Stimulated activated CD4-positive, alpha-beta T cell treated with anti-CD3 and anti-CD28 coated beads, Interleukin-2, amount 100 ng/mL, for 24 hours (primary cell): ENCODE measurements at regions not wholly inside any gene's neighbourhood (a gene's known extent, or its start where the extent isn't known, plus 50 kb on each side); places are given as distances from the start of the nearest gene placed in this dataset.
A peak's percentile ranks its signal among the peaks of the same experiment; 100 is the strongest.
"Not testable (repeated sequence)": the region's sequence is repeated elsewhere in the genome, so short reads cannot be mapped to it uniquely, and the experiment has no call there.

ENCODE experiments used
- DNase-seq, 2 donors: peaks; one replicate each; pipeline ENCODE4 v3.0.0-alpha.2; 2020

GRCh38 chr12:74292351-74293194 is 245.1 kb upstream of the ATXN7L3B start:
- no peak for DNase-seq

- DNase-seq = no peak
Observed at GRCh38 chr12:74293689-74294131, 243.9 kb upstream of the ATXN7L3B start.

DNA sequence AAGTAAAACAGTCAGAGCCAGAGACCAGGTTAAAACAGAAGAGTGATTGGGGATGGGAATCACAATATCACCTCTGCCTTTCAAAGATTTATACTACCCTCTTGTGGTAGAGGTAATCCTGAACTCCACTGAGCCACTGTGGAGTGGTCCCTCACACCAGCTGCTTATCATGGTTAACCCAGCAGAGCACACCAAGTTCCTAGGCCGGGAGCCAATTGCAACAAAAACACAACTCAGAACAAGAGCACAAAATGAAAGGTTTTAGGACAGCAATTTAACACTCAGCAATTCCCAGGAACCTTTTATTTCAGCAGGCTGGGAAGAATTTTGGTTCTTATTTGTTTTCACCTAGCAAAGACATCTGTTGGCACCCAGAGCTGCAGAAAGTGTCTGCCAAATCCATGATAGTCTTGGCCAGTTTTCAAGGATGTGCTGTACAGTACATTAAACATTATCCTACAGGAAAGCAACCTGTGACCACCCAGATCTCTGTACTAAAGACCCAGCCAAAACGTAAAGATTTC is 220.5 kb upstream of the ATXN7L3B start:
- DNase-seq = no peak

- DNase-seq = no peak
Observed at GRCh38 chr12:74317741-74318140, 219.9 kb upstream of the ATXN7L3B start.

- DNase-seq = no peak
Observed at GRCh38 chr12:74319886-74320285, 217.7 kb upstream of the ATXN7L3B start.

- no peak for DNase-seq
Observed at GRCh38 chr12:74321381-74321780, 216.3 kb upstream of the ATXN7L3B start.

DNA sequence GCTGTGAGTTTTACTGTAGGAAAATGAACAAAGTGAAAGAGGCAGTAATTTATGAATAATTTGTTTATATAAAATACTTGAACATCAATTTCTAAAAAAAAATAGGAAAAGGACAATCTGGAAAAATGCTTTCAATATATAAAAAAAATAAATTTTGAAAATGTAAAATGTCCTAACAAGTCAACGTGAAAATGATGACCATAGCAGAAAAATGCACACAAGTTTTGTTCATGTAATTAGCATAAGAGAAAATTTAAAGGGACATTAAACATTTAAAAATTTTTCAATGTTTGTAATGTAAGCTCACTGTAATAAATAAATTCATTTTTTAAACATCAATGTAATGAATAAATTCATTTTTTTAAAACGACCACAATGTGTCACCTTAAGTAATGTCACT is 214.8 kb upstream of the ATXN7L3B start:
- no peak for DNase-seq

GRCh38 chr12:74328623-74329022 is 209.0 kb upstream of the ATXN7L3B start:
- no peak for DNase-seq

DNA sequence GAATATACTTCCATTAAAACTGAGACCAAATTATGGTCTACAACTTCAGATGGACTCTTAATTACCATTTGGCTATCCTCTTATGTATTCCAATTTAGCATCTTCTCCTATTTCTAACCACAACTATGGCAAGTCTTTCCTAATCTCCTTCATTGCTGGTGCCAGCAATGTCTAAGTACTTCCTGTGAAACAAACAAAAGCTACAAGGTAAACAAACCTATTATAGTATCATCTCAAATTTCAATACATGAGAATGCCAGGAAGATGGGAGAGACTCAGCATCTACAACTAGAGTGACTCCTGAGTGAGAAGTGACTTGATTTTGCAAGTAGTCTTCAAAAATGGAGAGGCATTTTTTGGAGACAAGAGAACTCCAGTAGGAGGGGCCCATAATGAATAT is 202.9 kb upstream of the ATXN7L3B start:
- no peak for DNase-seq

DNA sequence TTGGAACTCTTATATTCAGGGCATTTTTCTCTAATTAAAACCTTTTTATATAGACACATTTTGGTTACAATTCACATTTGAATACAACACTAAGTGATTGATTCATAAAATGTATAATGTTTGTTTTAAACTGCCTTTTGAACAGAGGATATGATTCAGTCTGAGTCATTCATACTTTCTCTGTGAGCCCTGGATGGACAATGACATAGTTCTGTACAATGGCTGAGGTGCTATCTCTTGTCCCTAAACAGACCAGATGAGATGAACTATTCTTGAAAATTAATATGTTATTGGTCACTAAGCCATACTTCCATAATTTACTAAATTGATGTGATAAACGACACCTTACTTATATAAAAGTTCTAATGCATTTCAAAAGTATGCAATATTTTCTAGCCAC is 199.7 kb upstream of the ATXN7L3B start:
- no peak for DNase-seq

DNA sequence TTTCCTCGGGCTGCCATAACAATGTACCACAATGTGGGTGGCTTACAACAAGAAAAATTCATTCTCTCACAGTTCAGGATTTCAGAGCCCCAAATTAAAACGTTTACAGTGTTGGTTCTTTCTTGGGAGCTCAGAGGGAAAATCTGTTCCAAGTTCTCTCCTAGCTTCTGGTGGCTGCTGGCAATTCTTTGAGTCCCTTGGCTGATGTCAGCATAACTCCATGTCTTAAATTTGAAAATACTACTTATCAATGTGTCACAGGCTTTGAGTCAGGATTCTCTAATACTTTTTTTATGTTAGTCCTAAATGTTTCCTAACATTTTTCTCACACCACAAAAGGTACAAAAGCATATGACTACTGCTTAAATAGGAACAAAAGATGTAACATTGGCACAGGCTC is 198.4 kb upstream of the ATXN7L3B start:
- DNase-seq = no peak

- no peak for DNase-seq
Observed at GRCh38 chr12:74349925-74350324, 187.7 kb upstream of the ATXN7L3B start.

DNA sequence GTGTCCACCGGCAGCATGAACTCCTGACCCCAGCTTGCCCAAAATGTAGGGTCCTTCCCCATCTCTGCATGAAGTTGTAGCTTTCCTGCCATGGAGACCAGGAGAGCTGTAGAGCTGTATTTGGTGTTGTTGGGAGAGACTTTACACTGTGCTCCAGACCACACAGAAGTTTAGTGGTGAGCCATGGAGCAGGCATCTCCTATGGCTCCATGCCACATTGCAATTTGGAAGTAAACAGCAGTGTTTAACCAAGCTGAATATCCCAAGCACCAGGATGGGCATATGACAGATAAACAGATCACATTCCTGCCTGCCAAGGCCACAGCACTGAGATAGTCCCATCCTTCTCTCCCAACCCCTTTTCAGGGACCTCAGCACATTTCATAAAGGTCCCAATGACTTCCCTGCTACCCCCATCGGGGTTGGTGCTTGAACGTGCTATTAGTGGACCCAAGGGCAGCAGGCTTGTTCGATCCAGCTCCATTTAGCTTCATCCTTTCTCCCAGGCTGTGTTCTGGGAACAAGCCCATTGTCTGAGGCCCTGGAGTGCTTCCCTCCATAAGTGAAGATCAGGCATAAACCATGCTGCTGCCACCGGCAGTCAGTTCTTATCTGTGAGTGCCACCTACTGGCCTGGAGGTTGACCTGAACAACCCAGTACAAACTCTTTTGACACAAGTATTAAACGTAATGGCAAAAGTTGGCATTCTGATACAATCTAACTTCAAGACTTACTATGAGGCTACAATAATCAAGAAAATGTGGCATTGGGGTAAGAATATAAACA is 172.3 kb upstream of the ATXN7L3B start:
- DNase-seq = peak in 1 of 2 donors; percentile 13

- DNase-seq = no peak
Observed at GRCh38 chr12:74370608-74371216, 166.9 kb upstream of the ATXN7L3B start.

DNA sequence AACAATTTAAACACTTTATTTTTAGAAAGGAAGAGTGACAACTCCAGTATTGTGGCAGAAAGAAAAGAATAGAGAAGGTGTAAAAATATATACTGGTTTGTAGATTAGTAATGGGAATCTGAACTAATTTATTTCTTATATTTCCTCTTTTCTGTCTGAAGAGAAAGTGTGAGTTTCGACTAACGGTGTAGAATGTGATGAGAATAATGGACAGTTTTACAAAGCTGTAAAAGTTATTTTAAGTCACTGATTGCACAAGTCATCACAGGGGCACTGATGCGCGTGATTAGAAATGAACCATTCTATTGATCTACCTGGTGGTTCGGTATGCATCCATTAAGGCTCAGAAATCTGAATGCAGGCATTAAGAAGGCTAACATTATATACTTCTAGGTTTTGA is 158.5 kb upstream of the ATXN7L3B start:
- DNase-seq = no peak

GRCh38 chr12:74381958-74382357 is 155.7 kb upstream of the ATXN7L3B start:
- DNase-seq = no peak

- no peak for DNase-seq
Observed at GRCh38 chr12:74382983-74383382, 154.7 kb upstream of the ATXN7L3B start.

DNA sequence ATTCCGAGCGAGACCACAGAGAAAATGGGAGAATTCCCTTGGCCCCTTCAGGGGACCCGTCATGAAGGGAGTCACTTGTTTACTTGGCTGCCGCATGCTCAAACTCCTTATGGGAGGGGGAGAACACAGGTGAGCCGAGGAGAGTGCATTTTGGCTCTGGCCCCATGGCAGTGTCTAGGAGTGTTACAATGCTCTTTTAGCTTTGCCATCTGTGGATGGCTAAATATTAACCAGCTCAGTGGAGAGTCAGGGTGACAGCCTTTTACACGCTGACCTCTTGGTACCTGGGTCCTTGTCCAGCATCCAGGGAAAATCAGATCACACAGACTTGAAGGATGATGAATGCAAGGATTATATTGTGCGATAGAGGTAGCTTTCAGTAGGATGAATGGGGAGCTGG is 146.4 kb upstream of the ATXN7L3B start:
- DNase-seq = no peak

GRCh38 chr12:74393272-74393671 is 144.4 kb upstream of the ATXN7L3B start:
- no peak for DNase-seq

DNA sequence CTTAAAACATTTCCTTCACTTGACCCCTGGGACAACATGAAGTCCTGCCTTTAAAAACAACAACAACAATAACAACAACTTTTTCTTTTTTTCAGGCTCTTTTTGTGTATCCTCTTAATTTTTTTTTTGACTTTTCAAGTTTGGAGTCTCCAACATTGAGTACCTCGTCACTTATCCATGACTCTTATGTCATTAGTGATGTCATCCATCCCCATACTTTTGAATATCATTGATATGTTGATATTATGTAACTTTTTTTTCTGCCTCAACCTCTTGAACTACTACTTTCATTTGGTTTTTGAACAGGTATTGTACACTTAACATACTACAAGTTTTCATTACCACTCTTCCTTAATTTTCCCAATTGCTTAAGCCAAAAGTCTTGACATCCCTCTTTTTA is 143.0 kb upstream of the ATXN7L3B start:
- DNase-seq = no peak

DNA sequence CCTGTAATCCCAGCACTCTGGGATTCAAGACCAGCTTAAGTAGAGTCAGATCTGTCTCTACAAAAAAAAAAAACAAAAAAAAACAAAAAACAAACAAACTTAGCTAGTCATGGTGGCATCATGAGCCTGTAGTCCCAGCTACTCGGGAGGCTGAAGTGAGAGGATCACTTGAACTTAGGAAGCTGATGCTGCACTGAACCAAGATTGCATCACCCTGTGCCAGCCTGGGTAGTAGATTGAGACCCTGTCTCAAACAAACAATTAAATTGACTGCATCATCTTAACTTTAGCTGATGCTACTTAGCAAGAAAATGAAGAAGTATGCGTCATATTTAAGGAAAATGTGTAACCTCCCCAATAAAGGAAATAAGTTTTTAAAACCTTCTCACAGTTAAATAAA is 136.6 kb upstream of the ATXN7L3B start:
- DNase-seq = no peak

GRCh38 chr12:74401966-74402365 is 135.7 kb upstream of the ATXN7L3B start:
- DNase-seq = no peak

DNA sequence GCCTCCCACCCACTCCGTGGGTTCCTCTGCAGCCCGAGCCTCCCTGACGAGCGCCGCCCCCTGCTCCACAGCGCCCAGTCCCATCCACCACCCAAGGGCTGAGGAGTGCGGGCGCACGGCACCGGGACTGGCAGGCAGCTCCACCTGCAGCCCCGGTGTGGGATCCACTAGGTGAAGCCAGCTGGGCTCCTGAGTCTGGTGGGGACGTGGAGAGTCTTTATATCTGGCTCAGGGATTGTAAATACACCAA is 134.5 kb upstream of the ATXN7L3B start:
- DNase-seq = not testable (repeated sequence)
